LNCaP clone FGC (cell line): ENCODE measurements at regions not wholly inside any gene's neighbourhood (a gene's known extent, or its start where the extent isn't known, plus 50 kb on each side); places are given as distances from the start of the nearest gene placed in this dataset.

ENCODE experiments used
- DNase-seq: peaks from one replicate; pipeline ENCODE4 v3.0.0-alpha.2; 2011; ENCODE audit warnings: low read depth
- H3K4me3 ChIP-seq: 2 replicates; pipeline ENCODE4 v1.5.1; 2011; ENCODE audit warnings: mild to moderate bottlenecking, low read depth, low read length, control low read depth
- TF ChIP-seq, protein P1 (sequence below): IDR thresholded peaks from 2 replicates; pipeline ENCODE4 v1.5.1; 2012; ENCODE audit warnings: mild to moderate bottlenecking; ENCODE audit not compliant: control insufficient read depth, insufficient read depth; ENCODE audit errors: extremely low read depth

DNA sequence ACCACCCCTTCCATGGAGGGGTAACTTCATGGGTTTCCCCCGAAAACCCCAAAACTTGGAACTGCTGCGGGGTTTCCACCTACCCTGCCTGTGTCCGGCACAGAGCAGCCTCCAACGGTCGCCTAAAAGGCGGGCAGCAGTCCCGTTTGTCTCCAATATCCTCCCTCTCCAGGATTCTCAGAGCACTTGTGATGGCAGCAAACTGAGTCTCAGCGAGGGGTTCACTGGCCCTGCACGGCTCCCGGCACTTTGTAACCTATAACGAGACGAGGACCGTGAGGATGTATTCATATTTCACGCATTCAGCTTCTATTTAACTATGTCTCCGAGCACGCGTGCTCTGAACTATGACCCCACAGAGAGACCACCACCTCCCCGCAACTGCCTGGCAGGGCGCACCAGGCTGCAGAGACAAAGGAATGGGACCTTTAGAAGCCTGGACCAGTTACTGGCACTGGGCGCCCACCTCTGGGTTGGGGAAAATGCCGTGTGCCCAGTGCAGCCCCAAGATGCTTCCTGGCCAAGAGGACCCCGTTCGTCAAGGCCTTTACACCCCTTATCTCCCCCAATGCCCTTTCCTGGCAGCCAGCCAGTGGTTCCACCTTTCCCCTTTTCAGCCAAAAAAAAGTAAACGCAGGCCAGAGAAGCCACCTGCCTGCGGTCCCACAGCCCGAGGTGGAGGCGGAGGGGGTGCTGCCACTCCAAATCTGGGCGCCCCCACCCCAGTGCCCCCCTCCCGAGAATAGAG is 173.1 kb upstream of the RTL1 start:
- H3K4me3 ChIP-seq = no peak overlapping the region
- no peak for DNase-seq
- TF ChIP-seq, protein P1, sequence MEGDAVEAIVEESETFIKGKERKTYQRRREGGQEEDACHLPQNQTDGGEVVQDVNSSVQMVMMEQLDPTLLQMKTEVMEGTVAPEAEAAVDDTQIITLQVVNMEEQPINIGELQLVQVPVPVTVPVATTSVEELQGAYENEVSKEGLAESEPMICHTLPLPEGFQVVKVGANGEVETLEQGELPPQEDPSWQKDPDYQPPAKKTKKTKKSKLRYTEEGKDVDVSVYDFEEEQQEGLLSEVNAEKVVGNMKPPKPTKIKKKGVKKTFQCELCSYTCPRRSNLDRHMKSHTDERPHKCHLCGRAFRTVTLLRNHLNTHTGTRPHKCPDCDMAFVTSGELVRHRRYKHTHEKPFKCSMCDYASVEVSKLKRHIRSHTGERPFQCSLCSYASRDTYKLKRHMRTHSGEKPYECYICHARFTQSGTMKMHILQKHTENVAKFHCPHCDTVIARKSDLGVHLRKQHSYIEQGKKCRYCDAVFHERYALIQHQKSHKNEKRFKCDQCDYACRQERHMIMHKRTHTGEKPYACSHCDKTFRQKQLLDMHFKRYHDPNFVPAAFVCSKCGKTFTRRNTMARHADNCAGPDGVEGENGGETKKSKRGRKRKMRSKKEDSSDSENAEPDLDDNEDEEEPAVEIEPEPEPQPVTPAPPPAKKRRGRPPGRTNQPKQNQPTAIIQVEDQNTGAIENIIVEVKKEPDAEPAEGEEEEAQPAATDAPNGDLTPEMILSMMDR = no peak

DNA sequence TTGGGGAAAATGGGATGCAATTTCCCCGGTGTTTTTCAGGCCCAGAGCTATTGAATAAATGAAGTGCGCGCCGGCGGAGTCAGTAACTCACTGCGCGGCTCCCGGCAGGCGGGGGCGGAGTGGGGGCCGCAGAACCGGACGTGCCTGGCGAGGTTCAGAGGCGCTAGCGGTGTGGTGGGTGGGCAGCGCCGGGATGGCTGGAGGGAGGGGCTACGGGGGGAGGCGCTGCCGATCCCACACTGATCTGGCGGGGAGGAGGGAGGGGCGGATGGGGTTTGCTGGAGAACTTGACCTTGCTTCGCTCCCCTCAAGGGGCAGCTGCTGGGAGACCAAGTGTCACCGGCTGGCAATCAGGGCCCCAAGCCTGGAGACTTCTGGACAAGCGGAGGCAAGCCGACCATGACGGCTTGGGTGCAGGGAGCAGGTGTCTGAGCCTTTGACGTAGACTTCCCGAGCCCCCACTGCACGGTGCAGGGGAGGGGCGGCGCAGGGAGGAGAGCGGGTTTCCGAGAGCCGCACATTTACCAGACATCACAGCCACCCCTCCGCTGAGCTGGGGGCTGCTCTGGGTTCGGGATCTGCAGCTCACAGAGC is 174.1 kb upstream of the RTL1 start:
- DNase-seq = no peak
- no peak overlapping the region for H3K4me3 ChIP-seq
- TF ChIP-seq, protein P1 = no peak

DNA sequence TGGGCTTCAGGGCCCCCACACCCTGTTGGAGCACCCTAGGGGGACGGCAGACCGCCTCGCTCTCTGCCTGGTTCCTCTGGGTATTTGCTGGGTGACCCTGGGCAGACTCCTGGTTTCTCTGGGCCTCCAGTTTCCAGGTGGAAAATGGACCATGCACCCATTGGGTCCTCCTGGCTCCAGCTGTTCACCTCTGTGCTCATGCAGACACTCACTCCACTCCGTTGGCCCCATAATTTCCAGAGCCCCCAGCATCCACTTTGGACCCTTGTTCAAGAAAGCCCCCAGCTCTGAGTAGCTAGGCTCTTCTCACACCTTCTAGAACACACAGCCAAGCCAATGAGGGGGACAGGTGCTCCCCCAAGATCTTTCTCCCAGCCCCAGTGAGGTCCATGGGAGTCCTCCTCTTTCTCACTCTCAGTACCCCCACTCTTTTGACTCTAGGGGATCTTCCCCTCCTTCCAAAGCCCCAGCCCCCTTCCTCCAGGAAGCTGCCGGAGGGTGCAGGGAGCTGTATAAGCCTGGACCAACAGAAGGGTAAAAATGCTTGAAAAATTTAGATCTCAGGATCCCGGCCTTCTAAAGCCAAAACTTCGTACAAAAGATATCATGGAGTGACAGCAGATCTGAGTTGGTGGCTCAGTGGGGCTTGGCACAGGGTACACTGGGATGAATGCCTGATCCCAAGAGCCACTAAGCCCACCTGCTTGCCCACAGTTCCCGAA is 174.8 kb upstream of the RTL1 start:
- H3K4me3 ChIP-seq = no peak overlapping the region
- TF ChIP-seq, protein P1 = no peak
- no peak for DNase-seq

DNA sequence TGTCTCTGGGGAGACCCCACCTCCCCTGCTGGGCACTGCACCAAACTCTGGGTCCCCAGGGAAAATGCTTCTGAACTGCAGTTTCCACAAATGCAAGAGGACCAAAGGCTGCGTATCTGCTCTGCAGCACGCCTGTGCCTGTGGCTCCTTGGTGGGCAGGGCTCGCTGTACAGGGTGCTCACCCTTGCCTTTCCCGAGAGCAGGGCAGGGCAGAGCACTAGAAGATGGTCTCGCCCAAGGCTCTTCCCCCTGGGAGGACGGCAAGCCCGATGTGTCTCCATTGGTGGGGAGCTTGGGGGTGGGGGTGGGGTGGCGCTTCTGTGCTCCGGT is 175.3 kb upstream of the RTL1 start:
- no peak overlapping the region for H3K4me3 ChIP-seq
- DNase-seq = no peak
- TF ChIP-seq, protein P1 = no peak

DNA sequence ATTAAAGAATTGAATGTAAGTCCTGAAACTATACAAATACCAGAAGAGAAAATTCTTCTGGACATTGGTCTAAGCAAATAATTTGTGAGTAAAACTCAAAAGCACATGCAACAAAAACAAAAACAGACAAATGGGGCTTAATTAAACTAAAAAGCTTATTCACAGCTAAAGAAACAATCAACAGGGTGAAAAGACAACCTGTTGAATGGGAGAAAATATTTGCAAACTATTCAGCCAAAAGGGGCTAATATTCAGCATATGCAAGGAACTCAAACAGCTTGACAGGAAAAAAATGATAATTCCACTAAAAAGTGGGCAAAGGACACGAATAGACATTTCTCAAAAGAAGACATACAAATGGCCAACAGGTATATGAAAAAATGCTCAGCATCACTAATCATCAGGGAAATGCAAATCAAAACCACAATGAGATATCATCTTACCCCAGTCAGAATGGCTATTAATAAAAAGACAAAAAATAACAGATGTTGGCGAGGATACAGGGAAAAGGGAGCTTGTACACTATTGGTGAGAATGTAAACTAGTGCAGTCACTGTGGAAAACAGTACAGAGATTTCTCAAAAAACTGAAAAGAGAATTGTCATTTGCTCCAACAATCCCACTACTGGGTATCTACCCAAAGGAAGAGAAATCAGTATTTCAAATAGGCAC is 177.5 kb upstream of the RTL1 start:
- no peak overlapping the region for H3K4me3 ChIP-seq
- no peak for DNase-seq
- TF ChIP-seq, protein P1 = no peak

DNA sequence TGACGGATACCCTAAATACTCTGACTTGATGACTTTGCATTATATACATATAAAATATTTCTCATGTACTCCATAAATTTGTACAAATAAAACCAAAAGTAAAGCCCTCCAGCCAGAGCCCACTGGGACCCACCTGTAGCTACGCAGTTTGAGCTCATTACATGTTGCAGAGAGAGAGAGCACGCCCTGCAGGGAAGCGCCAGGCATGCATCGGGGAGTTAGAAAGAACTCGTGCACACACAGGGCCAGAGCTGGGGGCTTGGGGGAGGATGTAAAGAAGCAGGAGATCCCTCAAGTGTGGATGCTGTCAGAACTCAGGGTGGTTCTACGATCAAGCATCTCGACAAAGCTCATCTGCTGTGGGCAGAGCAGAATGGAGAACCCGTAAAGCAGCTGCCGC is 178.5 kb upstream of the RTL1 start:
- no peak for DNase-seq
- TF ChIP-seq, protein P1 = no peak
- no peak overlapping the region for H3K4me3 ChIP-seq
